SK-N-MC (cell line): ENCODE measurements at regions not wholly inside any gene's neighbourhood (a gene's known extent, or its start where the extent isn't known, plus 50 kb on each side); places are given as distances from the start of the nearest gene placed in this dataset.

Experiments used
- FOXP2 ChIP-seq: optimal IDR thresholded peaks from 2 replicates; pipeline ENCODE3; 2011; ENCODE audit warnings: mild to moderate bottlenecking, moderate library complexity; ENCODE audit not compliant: insufficient read depth; ENCODE audit errors: extremely low read length, control extremely low read depth
- POLR2AphosphoS5 ChIP-seq: IDR thresholded peaks from 2 replicates; pipeline ENCODE4 v1.6.1; 2012; ENCODE audit warnings: mild to moderate bottlenecking, low read depth, low read length, borderline replicate concordance

DNA sequence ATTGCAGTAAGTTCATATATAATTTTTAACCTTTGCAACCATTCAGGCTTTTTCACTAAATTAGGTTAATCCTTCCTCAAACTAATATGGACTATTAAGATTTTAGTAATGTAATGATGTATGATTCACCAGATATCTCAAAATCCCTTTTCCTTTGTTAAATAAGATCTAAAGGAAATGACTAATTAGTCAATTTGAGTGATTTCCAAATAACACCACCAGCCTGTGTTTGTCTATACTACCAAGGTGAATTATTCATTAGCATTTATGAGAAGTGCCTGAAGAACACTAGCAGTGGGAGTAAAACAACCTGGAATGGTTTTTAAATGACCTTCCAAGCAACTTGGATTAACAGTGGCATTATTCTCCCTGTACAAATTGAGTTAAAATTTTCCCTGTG, 670.6 kb upstream of the PKN2 start:
- no peak for TF ChIP-seq POLR2AphosphoS5
- no peak for TF ChIP-seq FOXP2
